Esophagus muscularis mucosa (tissue), 4 donors: ENCODE measurements at regions not wholly inside any gene's neighbourhood (a gene's known extent, or its start where the extent isn't known, plus 50 kb on each side); places are given as distances from the start of the nearest gene placed in this dataset.

Source experiments
- DNase-seq: peaks from one replicate; pipeline ENCODE4 v3.0.0-alpha.2; 2017; ENCODE audit errors: extremely low spot score
- H3K27ac ChIP-seq, 4 donors: fragments of 200-600 bp; sonication (generic); replicated peaks in 1 of 4; 1 replicate in 3 of 4; 2 replicates in 1 of 4; pipeline ENCODE4 v1.5.1; 2016 to 2019; ENCODE audit warnings: mild to moderate bottlenecking in 1 of 4
- H3K27me3 ChIP-seq, 4 donors: fragments of 200-600 bp; sonication (generic); one replicate each; pipeline versions ENCODE4 v1.5.1 to v1.6.0; 2016 to 2019
- H3K36me3 ChIP-seq, 4 donors: fragments of 200-600 bp; sonication (generic); one replicate each; pipeline ENCODE4 v1.5.1; 2016 to 2019
- H3K4me1 ChIP-seq, 4 donors: fragments of 200-600 bp; sonication (generic); one replicate each; pipeline ENCODE4 v1.5.1; 2016 to 2019
- H3K4me3 ChIP-seq, 4 donors: fragments of 200-600 bp; sonication (generic); 1 replicate in 2 of 4; 2 replicates in 2 of 4; pipeline ENCODE4 v1.5.1; 2016 to 2019; ENCODE audit warnings: mild to moderate bottlenecking in 4 of 4, moderate library complexity in 1 of 4
- H3K9me3 ChIP-seq, 4 donors: fragments of 200-600 bp; sonication (generic); 1 replicate in 3 of 4; 2 replicates in 1 of 4; pipeline ENCODE4 v1.5.1; 2016 to 2019
- CTCF ChIP-seq, 3 experiments: fragments of 200-600 bp in 2 of 3; fragments of 450-650 bp in 1 of 3; sonication (generic) in 2 of 3; IDR thresholded peaks; one replicate each; pipeline ENCODE4 v1.5.1; 2017 to 2019; ENCODE audit warnings: antibody characterized with exemption in 3 of 3, mild to moderate bottlenecking in 2 of 3, moderate library complexity in 1 of 3
- EP300 ChIP-seq: sonication (generic); formaldehyde crosslinking; IDR thresholded peaks from one replicate; pipeline ENCODE4 v1.6.1; 2017; ENCODE audit warnings: antibody characterized with exemption
- POLR2A ChIP-seq: fragments of 450-650 bp; IDR thresholded peaks from one replicate; pipeline ENCODE4 v1.6.1; 2017; ENCODE audit warnings: antibody characterized with exemption, moderate library complexity, mild to moderate bottlenecking, low read depth
- POLR2AphosphoS5 ChIP-seq, 2 donors: sonication (generic); formaldehyde crosslinking; IDR thresholded peaks; one replicate each; pipeline ENCODE4 v1.6.1; 2017; ENCODE audit warnings: antibody characterized with exemption in 2 of 2
- WGBS: methylation state at CpG from one replicate; pipeline ENCODE4 v1.1.5; 2018; 5-methylcytosine and 5-hydroxymethylcytosine counted together
- intact Hi-C: fragments of 100-400 bp; cut with DNase I; formaldehyde crosslinking; loops from one replicate; pipeline ENCODE4 v1.15.1; 2023

GRCh38 chr2:64831134-64831976 is 157.8 kb upstream of the SLC1A4 start:
- intact Hi-C loops: loop anchor here (5.0 kb wide), 1 partner anchor 64 kb away; no protein-coding TSS in a partner anchor
- peak overlapping the region; percentile 44 to 65 (median 60) for H3K27ac ChIP-seq

GRCh38 chr2:64831977-64832328 is 157.2 kb upstream of the SLC1A4 start:
- H3K4me3 ChIP-seq: no peak overlapping the region
- no peak for TF ChIP-seq POLR2A
- TF ChIP-seq EP300: no peak
- TF ChIP-seq POLR2AphosphoS5 (IDR thresholded peaks at IDR 0.05): no peak
- no peak for TF ChIP-seq CTCF (IDR thresholded peaks at IDR 0.05)
- intact Hi-C loops: loop anchor here (5.0 kb wide), 1 partner anchor 65 kb away; no protein-coding TSS in a partner anchor
- DNase-seq: no peak
- peaks cover 9 to 14% (median 12%) of the 10 kb centered on the region in 4 donors for H3K4me1 ChIP-seq
- peak overlapping the region; percentile 44 to 65 (median 60) for H3K27ac ChIP-seq
- no peaks in the 10 kb centered on the region for H3K9me3 ChIP-seq
- no peaks in the 10 kb centered on the region for H3K27me3 ChIP-seq
- WGBS: 86% methylated on average over 6 of the region's 6 CpGs
- no peaks in the 10 kb centered on the region for H3K36me3 ChIP-seq

More at GRCh38 chr2:64831134-64831976, 157.8 kb upstream of the SLC1A4 start:
- no peaks in the 10 kb centered on the region for H3K27me3 ChIP-seq
- TF ChIP-seq EP300: no peak
- TF ChIP-seq CTCF (IDR thresholded peaks at IDR 0.05): peak; percentile 76 to 89 (median 88)
- no peak for TF ChIP-seq POLR2A
- TF ChIP-seq POLR2AphosphoS5 (IDR thresholded peaks at IDR 0.05): peak; percentile 28 to 57
- H3K9me3 ChIP-seq: no peaks in the 10 kb centered on the region
- H3K4me1 ChIP-seq: peaks cover 9 to 14% (median 12%) of the 10 kb centered on the region in 4 donors
- DNase-seq: peak; percentile 94
- 45% methylated on average over 16 of the region's 20 CpGs for WGBS
- peak overlapping the region in 1 of 4 donors; percentile 15 for H3K4me3 ChIP-seq
- H3K36me3 ChIP-seq: no peaks in the 10 kb centered on the region

- H3K9me3 ChIP-seq: no peaks in the 10 kb centered on the region
- 100% methylated on average over 1 of the region's 1 CpG for WGBS
- TF ChIP-seq CTCF (IDR thresholded peaks at IDR 0.05) (no peak), POLR2AphosphoS5 (IDR thresholded peaks at IDR 0.05) (no peak), POLR2A (no peak), EP300 (no peak)
- no peak overlapping the region for H3K27ac ChIP-seq
- no peak for DNase-seq
- intact Hi-C loops: loop anchor here (5.0 kb wide), 1 partner anchor 66 kb away; no protein-coding TSS in a partner anchor
- no peak overlapping the region for H3K4me3 ChIP-seq
- H3K27me3 ChIP-seq: no peaks in the 10 kb centered on the region
- peaks cover 9 to 16% (median 13%) of the 10 kb centered on the region in 4 donors for H3K4me1 ChIP-seq
- no peaks in the 10 kb centered on the region for H3K36me3 ChIP-seq
Observed at GRCh38 chr2:64832936-64833335, 156.3 kb upstream of the SLC1A4 start.

GRCh38 chr2:64836566-64836965 is 152.6 kb upstream of the SLC1A4 start:
- peaks cover 2 to 38% (median 25%) of the 10 kb centered on the region in 4 donors for H3K4me1 ChIP-seq
- H3K9me3 ChIP-seq: no peaks in the 10 kb centered on the region
- 72% methylated on average over 5 of the region's 5 CpGs for WGBS
- no peak overlapping the region for H3K27ac ChIP-seq
- TF ChIP-seq CTCF (IDR thresholded peaks at IDR 0.05) (no peak), EP300 (no peak), POLR2A (no peak), POLR2AphosphoS5 (IDR thresholded peaks at IDR 0.05) (no peak)
- no peak overlapping the region for H3K4me3 ChIP-seq
- H3K36me3 ChIP-seq: no peaks in the 10 kb centered on the region
- no peaks in the 10 kb centered on the region for H3K27me3 ChIP-seq
- intact Hi-C loops: no loop called here
- no peak for DNase-seq
